DND-41 (cell line): ENCODE measurements at regions not wholly inside any gene's neighbourhood (a gene's known extent, or its start where the extent isn't known, plus 50 kb on each side); places are given as distances from the start of the nearest gene placed in this dataset.

ENCODE experiments used
- ATAC-seq: fragments of 200-7000 bp; cut with Tn5 transposase; 3 replicates; pipeline ENCODE4 v1.9.1; 2021; ENCODE audit warnings: low read depth; ENCODE audit not compliant: insufficient read depth
- DNase-seq: peaks from one replicate; pipeline ENCODE4 v3.0.0-alpha.2; 2020
- H2AFZ ChIP-seq: 2 replicates; pipeline ENCODE4 v1.6.0; 2012; ENCODE audit warnings: low read depth, low read length
- H3K27ac ChIP-seq: 2 replicates; pipeline ENCODE4 v1.5.1; 2012; ENCODE audit warnings: low read length, inconsistent platforms
- H3K27me3 ChIP-seq: fragments of 200-600 bp; sonication (generic); 2 replicates; pipeline ENCODE4 v1.6.0; 2012; ENCODE audit warnings: low read length, mild to moderate bottlenecking, inconsistent platforms; ENCODE audit not compliant: insufficient read depth, poor library complexity
- H3K36me3 ChIP-seq: 2 replicates; pipeline ENCODE4 v1.5.1; 2012; ENCODE audit warnings: low read length, inconsistent platforms; ENCODE audit not compliant: insufficient read depth
- H3K4me1 ChIP-seq: 2 replicates; pipeline ENCODE4 v1.5.1; 2012; ENCODE audit warnings: mild to moderate bottlenecking, low read length; ENCODE audit not compliant: insufficient read depth
- H3K4me2 ChIP-seq: 2 replicates; pipeline ENCODE4 v1.6.0; 2012; ENCODE audit warnings: mild to moderate bottlenecking, moderate library complexity, low read length, inconsistent platforms; ENCODE audit not compliant: insufficient read depth
- H3K4me3 ChIP-seq, 2 experiments: fragments of 200-600 bp in 1 of 2; shearing (Covaris generic) in 1 of 2; 2 replicates each; pipeline ENCODE4 v1.5.1; 2012 to 2016; ENCODE audit warnings: inconsistent platforms in 2 of 2, low read length in 2 of 2, mild to moderate bottlenecking in 2 of 2, low read depth in 1 of 2, moderate library complexity in 1 of 2
- H3K79me2 ChIP-seq: 2 replicates; pipeline ENCODE4 v1.6.0; 2012; ENCODE audit warnings: low read length, inconsistent platforms; ENCODE audit not compliant: insufficient read depth
- H3K9ac ChIP-seq: 2 replicates; pipeline ENCODE4 v1.6.0; 2012; ENCODE audit warnings: low read depth, mild to moderate bottlenecking, inconsistent platforms, low read length, moderate library complexity
- H3K9me3 ChIP-seq: 2 replicates; pipeline ENCODE4 v1.5.1; 2012; ENCODE audit warnings: low read length, moderate library complexity, mild to moderate bottlenecking, inconsistent platforms; ENCODE audit not compliant: insufficient read depth, severe bottlenecking
- H4K20me1 ChIP-seq: 2 replicates; pipeline ENCODE4 v1.6.0; 2012; ENCODE audit warnings: low read length; ENCODE audit not compliant: insufficient read depth
- CTCF ChIP-seq: IDR thresholded peaks from 2 replicates; pipeline ENCODE4 v1.5.1; 2012; ENCODE audit warnings: borderline replicate concordance, low read length, moderate library complexity, mild to moderate bottlenecking; ENCODE audit not compliant: poor library complexity, severe bottlenecking; ENCODE audit errors: extremely low read depth
- EZH2 ChIP-seq: IDR thresholded peaks from 3 replicates; pipeline ENCODE4 v1.6.1; 2012; ENCODE audit warnings: borderline replicate concordance, low read depth, mild to moderate bottlenecking, moderate library complexity, low read length, inconsistent platforms; ENCODE audit not compliant: severe bottlenecking

- Histone ChIP-seq H3K9me3 (no peaks in the 10 kb centered on the region), H3K27ac (no peak overlapping the region), H3K27me3 (no peaks in the 10 kb centered on the region), H3K4me3 (no peak overlapping the region), H3K9ac (no peak overlapping the region), H3K4me1 (no peaks in the 10 kb centered on the region), H3K36me3 (no peaks in the 10 kb centered on the region), H3K4me2 (no peak overlapping the region), H3K79me2 (no peaks in the 10 kb centered on the region), H2AFZ (no peak overlapping the region), H4K20me1 (no peaks in the 10 kb centered on the region)
- TF ChIP-seq EZH2 (no peak), CTCF (no peak)
- ATAC-seq (no peak), DNase-seq (no peak)
Measured at GRCh38 chrX:36480441-36480990, 527.6 kb upstream of the FAM47C start.

- no peak overlapping the region for H3K4me2 ChIP-seq
- H2AFZ ChIP-seq: no peak overlapping the region
- H3K4me1 ChIP-seq: no peaks in the 10 kb centered on the region
- H3K4me3 ChIP-seq: no peak overlapping the region
- no peaks in the 10 kb centered on the region for H3K79me2 ChIP-seq
- H3K36me3 ChIP-seq: no peaks in the 10 kb centered on the region
- DNase-seq: no peak
- H3K9ac ChIP-seq: no peak overlapping the region
- ATAC-seq: no peak
- no peaks in the 10 kb centered on the region for H3K9me3 ChIP-seq
- no peak overlapping the region for H3K27ac ChIP-seq
- H4K20me1 ChIP-seq: no peaks in the 10 kb centered on the region
- no peaks in the 10 kb centered on the region for H3K27me3 ChIP-seq
- TF ChIP-seq CTCF (no peak), EZH2 (no peak)
Measured at GRCh38 chrX:36501169-36501702, 506.9 kb upstream of the FAM47C start.

GRCh38 chrX:36504625-36505024 is 503.5 kb upstream of the FAM47C start:
- H3K79me2 ChIP-seq: no peaks in the 10 kb centered on the region
- no peak overlapping the region for H3K9ac ChIP-seq
- no peak for TF ChIP-seq CTCF
- TF ChIP-seq EZH2: no peak
- H3K9me3 ChIP-seq: no peaks in the 10 kb centered on the region
- no peaks in the 10 kb centered on the region for H3K4me1 ChIP-seq
- H3K4me2 ChIP-seq: no peak overlapping the region
- no peaks in the 10 kb centered on the region for H3K36me3 ChIP-seq
- no peak overlapping the region for H2AFZ ChIP-seq
- H4K20me1 ChIP-seq: no peaks in the 10 kb centered on the region
- no peaks in the 10 kb centered on the region for H3K27me3 ChIP-seq
- no peak overlapping the region for H3K27ac ChIP-seq
- DNase-seq: no peak
- H3K4me3 ChIP-seq: no peak overlapping the region
- no peak for ATAC-seq
